ENCODE measurements at regions not wholly inside any gene's neighbourhood (a gene's known extent, or its start where the extent isn't known, plus 50 kb on each side); places are given as distances from the start of the nearest gene placed in this dataset.

GRCh38 chr6:149134511-149134933 is 183.0 kb upstream of the TAB2 start:
- H3K27ac ChIP-seq, result peak overlapping the region; percentile 74
- TF ChIP-seq CTCF (conservative IDR thresholded peaks at IDR 0.05), result no peak

- no peak for TF ChIP-seq CTCF (conservative IDR thresholded peaks at IDR 0.05)
- H3K27ac ChIP-seq, result peak overlapping the region; percentile 74
Observed at GRCh38 chr6:149135809-149136208, 181.7 kb upstream of the TAB2 start.

- peak overlapping the region; percentile 74; the same call in 1 of the 2 replicates for H3K27ac ChIP-seq
- TF ChIP-seq CTCF (conservative IDR thresholded peaks at IDR 0.05), result no peak
Observed at GRCh38 chr6:149136273-149136912, 181.1 kb upstream of the TAB2 start.

GRCh38 chr6:149136913-149137286 is 180.6 kb upstream of the TAB2 start:
- H3K27ac ChIP-seq, result no peak overlapping the region; the same call in 1 of the 2 replicates
- no peak for TF ChIP-seq CTCF (conservative IDR thresholded peaks at IDR 0.05)

- TF ChIP-seq CTCF (conservative IDR thresholded peaks at IDR 0.05), result no peak
- H3K27ac ChIP-seq, result peak overlapping the region; percentile 96; the same call in 1 of the 2 replicates
Observed at GRCh38 chr6:149137594-149137993, 179.9 kb upstream of the TAB2 start.

- no peak for TF ChIP-seq CTCF (conservative IDR thresholded peaks at IDR 0.05)
- H3K27ac ChIP-seq, result peak overlapping the region; percentile 96
Observed at GRCh38 chr6:149138089-149138488, 179.4 kb upstream of the TAB2 start.

GRCh38 chr6:149138699-149139294 is 178.7 kb upstream of the TAB2 start:
- no peak for TF ChIP-seq CTCF (conservative IDR thresholded peaks at IDR 0.05)

More at GRCh38 chr6:149138699-149139294, 178.7 kb upstream of the TAB2 start:
- peak overlapping the region; percentile 96 for H3K27ac ChIP-seq
